WTC11 (cell line): ENCODE measurements at regions not wholly inside any gene's neighbourhood (a gene's known extent, or its start where the extent isn't known, plus 50 kb on each side); places are given as distances from the start of the nearest gene placed in this dataset.

Experiments used
- CTCF ChIP-seq: fragments of 200-600 bp; IDR thresholded peaks from 2 replicates; pipeline ENCODE4 v1.8.0; 2022; ENCODE audit warnings: antibody characterized with exemption
- FOXK1 ChIP-seq: sonication (generic); formaldehyde crosslinking; IDR thresholded peaks from 2 replicates; pipeline ENCODE4 v1.8.0; 2022; ENCODE audit warnings: mild to moderate bottlenecking, moderate library complexity, missing genetic modification reagents
- MAX ChIP-seq: sonication (generic); formaldehyde crosslinking; IDR thresholded peaks from 2 replicates; pipeline ENCODE4 v1.8.0; 2022; ENCODE audit warnings: mild to moderate bottlenecking, missing genetic modification reagents
- SP1 ChIP-seq: sonication (generic); formaldehyde crosslinking; conservative IDR thresholded peaks from 2 replicates; pipeline ENCODE4 v1.8.1; 2022; ENCODE audit warnings: missing genetic modification reagents
- USF2 ChIP-seq: sonication (generic); formaldehyde crosslinking; IDR thresholded peaks from 2 replicates; pipeline ENCODE4 v1.8.1; 2023; ENCODE audit warnings: mild to moderate bottlenecking, missing genetic modification reagents, moderate library complexity
- ZNF416 ChIP-seq: fragments of 250-450 bp; sonication (Bioruptor Pico); IDR thresholded peaks from 2 replicates; pipeline ENCODE4 v1.9.0; 2021; ENCODE audit warnings: mild to moderate bottlenecking, inconsistent platforms
- ZNF425 ChIP-seq: fragments of 250-450 bp; sonication (Bioruptor Pico); conservative IDR thresholded peaks from 2 replicates; pipeline ENCODE4 v1.9.0; 2021; ENCODE audit warnings: mild to moderate bottlenecking
- ZNF512 ChIP-seq: sonication (generic); formaldehyde crosslinking; IDR thresholded peaks from 2 replicates; pipeline ENCODE4 v1.8.1; 2022; ENCODE audit warnings: missing genetic modification reagents, borderline replicate concordance

- TF ChIP-seq SP1 (CRISPR knock-in tag) = no peak
- no peak for TF ChIP-seq USF2 (CRISPR knock-in tag)
- no peak for TF ChIP-seq ZNF425 (CRISPR knock-in tag)
- no peak for TF ChIP-seq MAX (CRISPR knock-in tag)
- TF ChIP-seq ZNF512 (CRISPR knock-in tag) = no peak
- TF ChIP-seq CTCF = no peak
- no peak for TF ChIP-seq ZNF416 (CRISPR knock-in tag)
- no peak for TF ChIP-seq FOXK1 (CRISPR knock-in tag)
These were observed 143.0 kb upstream of the PITX1 start for GRCh38 chr5:135176991-135177390.
